HG02885 (cell line): ENCODE measurements at regions not wholly inside any gene's neighbourhood (a gene's known extent, or its start where the extent isn't known, plus 50 kb on each side); places are given as distances from the start of the nearest gene placed in this dataset.
"Not testable (repeated sequence)": the region's sequence is repeated elsewhere in the genome, so short reads cannot be mapped to it uniquely, and the experiment has no call there.

Source experiments
- ATAC-seq: cut with Tn5 transposase; IDR thresholded peaks from one replicate; pipeline ENCODE4 v1.9.1; 2021; ENCODE audit warnings: mild to moderate bottlenecking; ENCODE audit not compliant: unreplicated experiment, poor library complexity

- ATAC-seq: no peak
These were observed 160.6 kb upstream of the IRS2 start for GRCh38 chr13:109947006-109947405.

GRCh38 chr13:109945206-109945960, 159.0 kb upstream of the IRS2 start:
- ATAC-seq: no peak

GRCh38 chr13:109941951-109942350, 155.6 kb upstream of the IRS2 start:
- no peak for ATAC-seq

GRCh38 chr13:109941221-109941620, 154.8 kb upstream of the IRS2 start:
- ATAC-seq: no peak

- no peak for ATAC-seq
These were observed 154.3 kb upstream of the IRS2 start for GRCh38 chr13:109940637-109941036.

GRCh38 chr13:109939838-109940237, 153.5 kb upstream of the IRS2 start:
- no peak for ATAC-seq

GRCh38 chr13:109939180-109939579, 152.8 kb upstream of the IRS2 start:
- no peak for ATAC-seq

- ATAC-seq: no peak
These were observed 152.0 kb upstream of the IRS2 start for GRCh38 chr13:109938255-109938936.

GRCh38 chr13:109934520-109934919, 148.1 kb upstream of the IRS2 start:
- ATAC-seq: not testable (repeated sequence)

- no peak for ATAC-seq
These were observed 147.1 kb upstream of the IRS2 start for GRCh38 chr13:109933476-109933875.

GRCh38 chr13:109924376-109924775, 138.0 kb upstream of the IRS2 start:
- ATAC-seq: no peak

- no peak for ATAC-seq
These were observed 136.1 kb upstream of the IRS2 start for GRCh38 chr13:109922518-109922917.

GRCh38 chr13:109919715-109920375, 133.5 kb upstream of the IRS2 start:
- no peak for ATAC-seq

GRCh38 chr13:109918179-109918711, 131.9 kb upstream of the IRS2 start:
- no peak for ATAC-seq

GRCh38 chr13:109917422-109917821, 131.0 kb upstream of the IRS2 start:
- no peak for ATAC-seq

- ATAC-seq: no peak
These were observed 127.6 kb upstream of the IRS2 start for GRCh38 chr13:109913936-109914510.

GRCh38 chr13:109913186-109913585, 126.8 kb upstream of the IRS2 start:
- no peak for ATAC-seq

GRCh38 chr13:109910194-109910593, 123.8 kb upstream of the IRS2 start:
- ATAC-seq: no peak

- ATAC-seq: no peak
These were observed 120.6 kb upstream of the IRS2 start for GRCh38 chr13:109906976-109907375.

- no peak for ATAC-seq
These were observed 117.8 kb upstream of the IRS2 start for GRCh38 chr13:109904218-109904617.

- ATAC-seq: no peak
These were observed 114.4 kb upstream of the IRS2 start for GRCh38 chr13:109900741-109901140.
